Hematopoietic multipotent progenitor cell treated with erythropoietin and hydrocortisone succinate and interleukin-3 and kit ligand, for 6 days (in vitro differentiated cells): ENCODE measurements at regions not wholly inside any gene's neighbourhood (a gene's known extent, or its start where the extent isn't known, plus 50 kb on each side); places are given as distances from the start of the nearest gene placed in this dataset.

Experiments used
- DNase-seq: peaks from one replicate; pipeline ENCODE4 v3.0.0-alpha.2; 2015

- DNase-seq, result no peak
Observed at GRCh38 chr5:2598503-2598902, 153.0 kb downstream of the IRX2 start.

- no peak for DNase-seq
Observed at GRCh38 chr5:2594701-2595100, 156.8 kb downstream of the IRX2 start.

GRCh38 chr5:2592766-2593165, 158.7 kb downstream of the IRX2 start:
- no peak for DNase-seq

DNA sequence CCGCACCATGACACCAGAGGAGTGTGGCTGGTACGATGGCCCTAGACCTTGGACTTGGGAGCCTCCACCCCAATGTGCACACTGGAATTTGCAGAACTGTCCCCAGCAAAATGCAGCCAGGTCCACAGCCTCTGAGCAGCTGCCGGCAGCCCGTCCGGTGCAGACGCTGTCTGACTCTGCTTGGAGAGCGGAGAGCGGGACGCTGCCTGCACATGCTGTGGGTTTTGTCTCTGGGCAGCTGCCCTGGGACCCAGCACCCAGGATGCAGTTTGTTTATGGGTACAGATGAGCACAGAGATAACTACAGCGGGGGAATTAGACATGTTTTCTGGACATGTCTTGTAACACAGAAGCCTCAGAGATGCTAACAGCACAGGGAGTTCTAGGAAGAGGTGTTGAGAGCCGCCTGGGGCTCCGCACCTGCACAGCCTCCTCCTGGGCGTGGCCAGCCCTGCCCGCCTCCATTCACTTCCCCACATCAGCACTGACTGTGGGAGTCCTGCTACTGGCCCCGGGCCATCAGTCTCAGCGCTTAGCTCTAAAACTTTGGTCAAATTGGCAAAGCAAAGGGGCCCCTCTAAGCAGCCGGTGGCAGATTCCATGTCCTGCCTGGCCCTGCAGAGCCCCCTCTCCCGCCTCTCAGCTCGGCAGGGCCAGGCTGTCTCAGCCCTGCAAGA, 159.6 kb downstream of the IRX2 start:
- DNase-seq, result no peak

DNA sequence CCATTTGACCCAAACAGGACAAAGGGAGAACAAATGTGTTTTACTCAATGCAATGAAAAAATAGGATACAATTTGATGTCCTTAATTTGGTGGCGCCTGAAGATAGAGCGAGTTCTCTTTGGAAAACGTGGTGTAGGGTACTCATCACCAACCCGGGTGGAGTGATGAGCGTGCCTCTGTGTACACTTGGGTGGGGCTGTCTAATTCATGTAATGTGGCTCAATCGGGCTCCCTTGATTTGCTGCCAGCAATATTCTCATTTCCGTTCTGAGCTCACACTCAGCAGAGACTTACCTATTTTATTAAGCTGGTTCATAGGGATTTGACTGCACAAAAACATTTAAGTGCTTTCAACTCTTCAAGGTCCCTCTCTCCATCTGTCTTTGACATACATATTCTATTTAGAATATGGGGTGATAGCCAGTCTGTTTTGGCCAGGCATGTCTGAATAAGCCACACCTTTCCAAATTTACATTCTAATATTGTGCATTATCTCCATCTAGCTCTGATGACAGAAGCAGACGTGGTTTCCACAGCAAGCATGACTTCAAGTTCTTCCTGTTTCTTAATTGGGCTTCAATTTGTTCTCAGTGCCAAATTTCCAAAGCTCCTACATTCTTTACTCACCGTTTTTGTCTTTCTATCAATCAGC, 162.5 kb downstream of the IRX2 start:
- no peak for DNase-seq

GRCh38 chr5:2587189-2588031, 164.1 kb downstream of the IRX2 start:
- no peak for DNase-seq

GRCh38 chr5:2586016-2586715, 165.3 kb downstream of the IRX2 start:
- DNase-seq, result no peak

DNA sequence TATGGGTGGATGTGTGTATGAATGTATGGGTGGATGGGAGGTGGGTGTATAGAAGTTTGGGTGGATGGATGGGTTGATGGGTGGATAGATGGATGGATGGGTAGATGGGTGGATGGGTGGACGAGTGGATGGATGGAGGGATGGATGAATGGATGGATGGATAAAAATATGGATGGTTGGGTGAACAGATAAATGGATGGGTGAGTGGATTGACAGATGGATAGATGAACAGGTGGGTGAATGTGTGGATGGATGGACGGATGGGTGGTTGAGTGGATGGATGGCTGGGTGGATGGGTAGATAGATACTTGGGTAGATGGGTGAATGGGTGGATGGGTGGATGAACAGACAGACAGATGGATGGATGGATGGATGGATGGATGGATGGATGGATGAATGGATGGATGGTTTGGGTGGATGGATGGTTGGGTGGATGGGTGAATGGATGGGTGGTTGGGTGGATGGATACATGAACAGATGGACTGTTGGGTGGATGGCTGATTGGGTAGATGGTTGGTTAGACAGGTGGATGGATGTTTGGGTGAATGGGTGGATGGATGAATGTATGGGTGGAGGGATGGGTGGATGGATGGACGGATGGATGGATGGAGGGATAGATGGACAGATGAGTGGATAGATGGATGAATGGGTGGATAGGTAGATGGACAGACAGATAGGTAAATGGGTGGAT, 166.8 kb downstream of the IRX2 start:
- no peak for DNase-seq

GRCh38 chr5:2582507-2582906, 169.0 kb downstream of the IRX2 start:
- DNase-seq, result no peak

- no peak for DNase-seq
Observed at GRCh38 chr5:2582106-2582505, 169.4 kb downstream of the IRX2 start.

- DNase-seq, result no peak
Observed at GRCh38 chr5:2581418-2581817, 170.1 kb downstream of the IRX2 start.

DNA sequence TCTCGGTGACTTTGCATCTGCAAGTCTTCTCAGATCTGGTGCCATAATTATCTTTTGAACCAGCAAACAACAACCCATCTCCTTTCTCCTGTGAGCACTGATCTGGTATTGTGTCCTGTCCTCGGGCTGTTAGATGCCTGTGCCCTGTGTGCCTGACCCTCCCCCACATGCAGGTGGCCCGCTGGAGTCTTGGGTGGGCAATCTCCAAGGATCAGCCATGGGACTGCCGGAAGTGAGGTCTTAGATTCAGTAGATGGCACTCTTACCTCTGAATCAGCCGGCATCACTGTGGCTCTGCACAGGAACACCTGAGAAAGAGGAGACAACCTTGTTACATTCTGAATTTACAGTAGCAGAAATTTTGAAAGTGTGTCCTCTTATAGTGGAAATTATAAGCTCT, 172.4 kb downstream of the IRX2 start:
- no peak for DNase-seq

DNA sequence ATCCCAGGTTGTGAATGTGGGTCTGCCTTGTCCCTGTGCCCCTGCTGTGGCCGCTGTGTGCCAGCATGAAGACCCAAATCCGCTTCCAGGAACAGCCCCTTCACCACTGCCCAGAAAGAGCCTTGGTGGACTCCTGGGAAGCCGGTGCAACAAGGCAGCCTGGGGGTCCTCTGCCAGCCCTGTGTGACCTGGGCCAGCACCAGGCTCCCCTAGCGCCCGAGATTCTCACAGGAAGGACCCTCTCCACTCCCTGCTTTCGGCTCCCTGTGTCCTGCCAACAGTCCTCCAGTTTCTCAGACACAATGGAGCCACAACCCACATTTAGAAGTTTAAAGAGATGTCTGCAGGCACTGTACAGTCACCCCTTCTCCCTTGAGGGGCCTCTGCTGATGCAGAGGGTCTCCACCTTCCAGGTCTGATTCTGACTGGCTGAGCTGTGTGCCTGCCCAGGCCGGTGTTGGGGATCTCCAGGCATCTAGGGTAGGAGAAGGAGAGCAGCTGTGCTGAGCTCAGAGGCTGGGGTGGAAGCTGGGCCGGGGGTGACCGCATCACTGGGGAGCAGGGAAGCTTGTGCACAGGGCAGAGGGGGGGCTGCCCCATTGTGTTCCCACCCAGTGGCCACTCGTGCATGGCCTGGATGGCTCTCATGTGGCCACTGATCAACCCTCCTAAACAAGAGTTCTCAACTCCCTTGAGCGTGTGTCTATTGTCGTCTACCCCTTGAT, 174.0 kb downstream of the IRX2 start:
- DNase-seq, result no peak

GRCh38 chr5:2576823-2577222, 174.7 kb downstream of the IRX2 start:
- DNase-seq, result no peak

DNA sequence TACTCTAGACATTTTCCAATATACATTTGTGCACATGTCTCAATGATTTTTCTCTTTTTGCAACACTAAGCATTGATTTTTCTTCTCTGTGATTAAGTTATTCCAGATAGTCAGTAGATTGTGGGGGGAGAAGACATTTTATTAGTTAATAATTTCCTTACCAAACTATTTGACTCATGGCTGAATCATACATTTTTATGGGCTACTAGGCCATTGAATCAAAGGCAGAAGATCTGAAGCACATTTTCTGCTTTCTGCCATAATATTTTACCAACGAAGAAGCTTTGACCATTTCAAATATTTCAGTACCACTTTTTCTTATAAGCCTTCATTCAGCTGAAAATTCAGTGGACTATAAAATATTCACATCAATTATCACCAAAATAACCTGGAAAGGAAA, 175.6 kb downstream of the IRX2 start:
- no peak for DNase-seq

- DNase-seq, result no peak
Observed at GRCh38 chr5:2575292-2575691, 176.2 kb downstream of the IRX2 start.

GRCh38 chr5:2574155-2574554, 177.3 kb downstream of the IRX2 start:
- DNase-seq, result no peak

GRCh38 chr5:2570586-2570985, 180.9 kb downstream of the IRX2 start:
- no peak for DNase-seq

- DNase-seq, result no peak
Observed at GRCh38 chr5:2569774-2570542, 181.5 kb downstream of the IRX2 start.

DNA sequence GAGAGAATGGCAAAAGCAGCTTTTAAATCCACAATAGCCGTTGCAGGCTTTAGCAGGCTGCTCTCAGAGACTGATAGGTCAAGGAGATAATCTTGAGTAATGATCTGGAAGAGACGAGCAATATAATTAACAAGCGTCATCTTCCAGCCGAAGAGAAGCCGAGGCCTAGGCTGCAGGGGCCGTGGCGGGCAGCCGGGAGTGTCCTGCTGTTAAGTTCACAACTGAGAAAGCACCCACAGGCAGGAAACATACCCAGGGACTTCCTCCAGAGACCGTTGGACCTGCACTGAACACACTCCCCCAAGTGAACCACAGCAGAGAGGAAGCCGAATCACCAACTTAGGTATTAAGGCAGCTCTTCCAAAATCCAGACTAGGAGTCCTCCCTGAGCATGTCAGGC, 182.3 kb downstream of the IRX2 start:
- no peak for DNase-seq

- DNase-seq, result no peak
Observed at GRCh38 chr5:2566284-2566683, 185.2 kb downstream of the IRX2 start.
